GM23338 (cell line): ENCODE measurements at regions not wholly inside any gene's neighbourhood (a gene's known extent, or its start where the extent isn't known, plus 50 kb on each side); places are given as distances from the start of the nearest gene placed in this dataset.

Source experiments
- ATAC-seq: fragments of 200-7000 bp; cut with Tn5 transposase; 3 replicates; pipeline ENCODE4 v1.9.1; 2020
- DNase-seq: peaks from one replicate; pipeline ENCODE4 v3.0.0-alpha.2; 2015; ENCODE audit warnings: low spot score
- H2AFZ ChIP-seq: fragments of 200-600 bp; sonication (generic); 2 replicates; pipeline ENCODE4 v1.8.0; 2016; ENCODE audit warnings: antibody characterized with exemption, mild to moderate bottlenecking, moderate library complexity
- H3F3A ChIP-seq: fragments of 200-600 bp; sonication (generic); replicated peaks from 2 replicates; pipeline ENCODE4 v1.8.0; 2017; ENCODE audit warnings: antibody characterized with exemption, mixed run types, low read depth
- H3K27ac ChIP-seq: fragments of 200-600 bp; sonication (generic); 2 replicates; pipeline ENCODE4 v1.6.1; 2016; ENCODE audit warnings: low read depth
- H3K27me3 ChIP-seq: fragments of 200-600 bp; sonication (generic); 2 replicates; pipeline ENCODE4 v1.8.0; 2016; ENCODE audit warnings: mild to moderate bottlenecking, mixed run types, moderate library complexity; ENCODE audit not compliant: insufficient read depth
- H3K36me3 ChIP-seq: fragments of 200-600 bp; sonication (generic); 2 replicates; pipeline ENCODE4 v1.8.0; 2016; ENCODE audit warnings: mild to moderate bottlenecking; ENCODE audit not compliant: insufficient read depth
- H3K4me1 ChIP-seq: fragments of 200-600 bp; sonication (generic); 2 replicates; pipeline ENCODE4 v1.8.0; 2016; ENCODE audit warnings: mild to moderate bottlenecking, moderate library complexity; ENCODE audit not compliant: insufficient read depth
- H3K4me2 ChIP-seq: fragments of 200-600 bp; sonication (generic); 2 replicates; pipeline ENCODE4 v1.7.1; 2017; ENCODE audit warnings: mixed run types
- H3K4me3 ChIP-seq: fragments of 200-600 bp; sonication (generic); 2 replicates; pipeline ENCODE4 v1.6.1; 2016; ENCODE audit warnings: mixed run types
- H3K79me2 ChIP-seq: fragments of 200-600 bp; sonication (generic); replicated peaks from 2 replicates; pipeline ENCODE4 v1.8.0; 2017; ENCODE audit warnings: mild to moderate bottlenecking; ENCODE audit not compliant: insufficient read depth
- H3K9me2 ChIP-seq: fragments of 200-600 bp; sonication (generic); 2 replicates; pipeline ENCODE4 v1.8.0; 2017; ENCODE audit not compliant: insufficient read depth
- H4K20me1 ChIP-seq: fragments of 200-600 bp; sonication (generic); replicated peaks from 2 replicates; pipeline ENCODE4 v1.8.0; 2017; ENCODE audit warnings: mild to moderate bottlenecking; ENCODE audit not compliant: insufficient read depth
- H3K27ac Mint-ChIP-seq: 2 replicates; pipeline ENCODE4 v1.8.0; 2020; ENCODE audit warnings: inconsistent platforms, mild to moderate bottlenecking, moderate library complexity, mixed read lengths
- H3K27me3 Mint-ChIP-seq: 3 replicates; pipeline ENCODE4 v1.8.0; 2022; ENCODE audit warnings: low read depth, mild to moderate bottlenecking, moderate library complexity, mixed read lengths, inconsistent platforms; ENCODE audit not compliant: insufficient read depth, poor library complexity
- H3K36me3 Mint-ChIP-seq: 3 replicates; pipeline ENCODE4 v1.8.0; 2021; ENCODE audit warnings: low read depth, mild to moderate bottlenecking, inconsistent platforms, moderate library complexity, mixed read lengths
- H3K4me1 Mint-ChIP-seq: 3 replicates; pipeline ENCODE4 v1.8.0; 2020; ENCODE audit warnings: mild to moderate bottlenecking, inconsistent platforms, mixed read lengths
- H3K4me3 Mint-ChIP-seq: 3 replicates; pipeline ENCODE4 v1.8.0; 2021; ENCODE audit warnings: moderate library complexity, mild to moderate bottlenecking, inconsistent platforms, mixed read lengths
- H3K9me3 Mint-ChIP-seq: 3 replicates; pipeline ENCODE4 v1.8.0; 2020; ENCODE audit warnings: moderate library complexity, mild to moderate bottlenecking, inconsistent platforms, mixed read lengths
- CREB1 ChIP-seq: fragments of 250-450 bp; sonication (Bioruptor Pico); IDR thresholded peaks from 2 replicates; pipeline ENCODE4 v1.5.0; 2020; ENCODE audit warnings: low read depth, mild to moderate bottlenecking, moderate library complexity
- CTCF ChIP-seq, 2 experiments: fragments of 200-600 bp in 1 of 2; sonication (generic) in 1 of 2; conservative IDR thresholded peaks; 2 replicates each; pipeline versions ENCODE4 v1.5.1 to v1.6.1; 2016 to 2017; ENCODE audit warnings: antibody characterized with exemption in 2 of 2, low read depth in 2 of 2, mild to moderate bottlenecking in 2 of 2, moderate library complexity in 1 of 2
- EZH2 ChIP-seq: fragments of 200-600 bp; sonication (generic); IDR thresholded peaks from one replicate; pipeline ENCODE4 v1.8.0; 2017; ENCODE audit warnings: antibody characterized with exemption, mild to moderate bottlenecking, low read depth; ENCODE audit not compliant: unreplicated experiment
- JUNB ChIP-seq: IDR thresholded peaks from one replicate; pipeline ENCODE4 v1.6.1; 2016; ENCODE audit warnings: antibody characterized with exemption; ENCODE audit not compliant: unreplicated experiment
- NANOG ChIP-seq: IDR thresholded peaks from 2 replicates; pipeline ENCODE4 v1.6.1; 2016; ENCODE audit warnings: antibody characterized with exemption, borderline replicate concordance
- POLR2AphosphoS5 ChIP-seq: IDR thresholded peaks from 2 replicates; pipeline ENCODE4 v1.6.1; 2016; ENCODE audit warnings: antibody characterized with exemption, low read depth
- REST ChIP-seq: IDR thresholded peaks from one replicate; pipeline ENCODE4 v1.6.1; 2018; ENCODE audit warnings: antibody characterized with exemption; ENCODE audit not compliant: unreplicated experiment
- STAT1 ChIP-seq: IDR thresholded peaks from one replicate; pipeline ENCODE4 v1.6.1; 2016; ENCODE audit warnings: antibody characterized with exemption; ENCODE audit not compliant: unreplicated experiment
- ZNF331 ChIP-seq: fragments of 250-450 bp; sonication (Bioruptor Pico); IDR thresholded peaks from 2 replicates; pipeline ENCODE4 v1.5.0; 2020; ENCODE audit warnings: low read depth, mild to moderate bottlenecking, moderate library complexity
- TF ChIP-seq, protein P1 (sequence below): IDR thresholded peaks from 2 replicates; pipeline ENCODE4 v1.6.1; 2016; ENCODE audit warnings: antibody characterized with exemption

- peaks cover 6% of the 10 kb centered on the region for H3K27me3 Mint-ChIP-seq
- H3K4me3 Mint-ChIP-seq, result no peak overlapping the region; the same call in 2 of the 3 replicates
- H3K27me3 ChIP-seq, result no peaks in the 10 kb centered on the region
- H3K27ac ChIP-seq, result no peak overlapping the region
- H3K79me2 ChIP-seq, result no peaks in the 10 kb centered on the region
- H3K9me3 Mint-ChIP-seq, result no peaks in the 10 kb centered on the region; the same call in none of the 3 replicates
- DNase-seq (no peak), ATAC-seq (no peak)
- no peaks in the 10 kb centered on the region for H3K9me2 ChIP-seq
- H3K4me3 ChIP-seq, result no peak overlapping the region
- no peaks in the 10 kb centered on the region for H4K20me1 ChIP-seq
- no peak overlapping the region for H2AFZ ChIP-seq
- no peak overlapping the region for H3K4me2 ChIP-seq
- no peaks in the 10 kb centered on the region for H3K36me3 ChIP-seq
- TF ChIP-seq NANOG, result no peak
- TF ChIP-seq ZNF331 (CRISPR knock-in tag), result no peak
- no peak for TF ChIP-seq CTCF (conservative IDR thresholded peaks at IDR 0.05; ENCODE audit: low read depth in 2 of 2)
- TF ChIP-seq, protein P1, sequence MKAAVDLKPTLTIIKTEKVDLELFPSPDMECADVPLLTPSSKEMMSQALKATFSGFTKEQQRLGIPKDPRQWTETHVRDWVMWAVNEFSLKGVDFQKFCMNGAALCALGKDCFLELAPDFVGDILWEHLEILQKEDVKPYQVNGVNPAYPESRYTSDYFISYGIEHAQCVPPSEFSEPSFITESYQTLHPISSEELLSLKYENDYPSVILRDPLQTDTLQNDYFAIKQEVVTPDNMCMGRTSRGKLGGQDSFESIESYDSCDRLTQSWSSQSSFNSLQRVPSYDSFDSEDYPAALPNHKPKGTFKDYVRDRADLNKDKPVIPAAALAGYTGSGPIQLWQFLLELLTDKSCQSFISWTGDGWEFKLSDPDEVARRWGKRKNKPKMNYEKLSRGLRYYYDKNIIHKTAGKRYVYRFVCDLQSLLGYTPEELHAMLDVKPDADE, result no peak
- TF ChIP-seq CREB1 (CRISPR knock-in tag), result no peak
- TF ChIP-seq POLR2AphosphoS5, result no peak
- no peak for TF ChIP-seq REST
- TF ChIP-seq JUNB, result no peak
- no peak for TF ChIP-seq EZH2
- peaks cover 11% of the 10 kb centered on the region for H3K4me1 Mint-ChIP-seq
- H3K4me1 ChIP-seq, result no peaks in the 10 kb centered on the region
- H3K27ac Mint-ChIP-seq, result no peak overlapping the region
- H3K36me3 Mint-ChIP-seq, result no peaks in the 10 kb centered on the region
- H3F3A ChIP-seq, result no peaks in the 10 kb centered on the region
Observed at GRCh38 chr7:149664666-149665065, 108.7 kb downstream of the ZNF467 start.

DNA sequence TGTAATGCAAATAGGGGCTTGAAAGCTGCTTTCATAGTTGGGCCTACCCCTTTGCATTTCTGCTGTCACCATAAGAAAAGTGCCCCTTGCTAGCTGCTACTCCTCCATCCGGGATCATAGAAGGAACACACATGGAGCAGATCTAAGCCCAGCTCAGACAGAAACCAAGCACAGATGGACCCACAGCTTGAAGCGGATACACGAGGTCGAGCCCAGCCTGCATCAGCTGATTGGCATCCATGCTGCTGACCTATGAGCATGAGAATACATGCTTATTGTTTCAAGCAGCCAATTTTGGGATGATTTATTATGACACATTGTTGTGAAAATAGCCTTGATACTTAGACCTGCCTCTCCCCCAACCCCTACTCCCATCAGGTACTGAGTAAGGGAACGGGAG is 109.2 kb downstream of the ZNF467 start:
- no peak overlapping the region; the same call in 2 of the 3 replicates for H3K4me3 Mint-ChIP-seq
- H3K27ac ChIP-seq, result no peak overlapping the region
- no peak for TF ChIP-seq ZNF331 (CRISPR knock-in tag)
- no peak for TF ChIP-seq POLR2AphosphoS5
- TF ChIP-seq, protein P1, result no peak
- no peak for TF ChIP-seq STAT1
- TF ChIP-seq EZH2, result no peak
- no peak for TF ChIP-seq NANOG
- no peak for TF ChIP-seq JUNB

More for the DNA sequence above, 109.2 kb downstream of the ZNF467 start:
- Histone ChIP-seq H2AFZ (no peak overlapping the region), H3K4me2 (no peak overlapping the region), H3K4me3 (no peak overlapping the region), H4K20me1 (no peaks in the 10 kb centered on the region), H3K79me2 (no peaks in the 10 kb centered on the region), H3K36me3 (no peaks in the 10 kb centered on the region), H3F3A (no peaks in the 10 kb centered on the region), H3K9me2 (no peaks in the 10 kb centered on the region), H3K27me3 (no peaks in the 10 kb centered on the region), H3K4me1 (no peaks in the 10 kb centered on the region)
- Mint-ChIP-seq H3K27me3 (peaks cover 6% of the 10 kb centered on the region), H3K9me3 (no peaks in the 10 kb centered on the region; the same call in none of the 3 replicates), H3K4me1 (peaks cover 11% of the 10 kb centered on the region), H3K27ac (no peak overlapping the region), H3K36me3 (no peaks in the 10 kb centered on the region)
- DNase-seq (no peak), ATAC-seq (no peak)
